Coronary artery (tissue), 2 donors: ENCODE measurements at regions not wholly inside any gene's neighbourhood (a gene's known extent, or its start where the extent isn't known, plus 50 kb on each side); places are given as distances from the start of the nearest gene placed in this dataset.
"Not testable (repeated sequence)": the region's sequence is repeated elsewhere in the genome, so short reads cannot be mapped to it uniquely, and the experiment has no call there.

Source experiments
- DNase-seq: peaks from one replicate; pipeline ENCODE4 v3.0.0-alpha.2; 2017; ENCODE audit warnings: low spot score
- H3K27ac ChIP-seq, 2 donors: fragments of 200-600 bp; sonication (generic); one replicate each; pipeline ENCODE4 v1.5.1; 2016 to 2019
- H3K4me3 ChIP-seq: fragments of 200-600 bp; sonication (generic); 2 replicates; pipeline ENCODE4 v1.5.1; 2016; ENCODE audit warnings: mild to moderate bottlenecking, moderate library complexity
- TF ChIP-seq, protein P1 (sequence below): fragments of 200-600 bp; sonication (generic); IDR thresholded peaks from one replicate; pipeline ENCODE4 v1.5.1; 2019; ENCODE audit warnings: antibody characterized with exemption

DNA sequence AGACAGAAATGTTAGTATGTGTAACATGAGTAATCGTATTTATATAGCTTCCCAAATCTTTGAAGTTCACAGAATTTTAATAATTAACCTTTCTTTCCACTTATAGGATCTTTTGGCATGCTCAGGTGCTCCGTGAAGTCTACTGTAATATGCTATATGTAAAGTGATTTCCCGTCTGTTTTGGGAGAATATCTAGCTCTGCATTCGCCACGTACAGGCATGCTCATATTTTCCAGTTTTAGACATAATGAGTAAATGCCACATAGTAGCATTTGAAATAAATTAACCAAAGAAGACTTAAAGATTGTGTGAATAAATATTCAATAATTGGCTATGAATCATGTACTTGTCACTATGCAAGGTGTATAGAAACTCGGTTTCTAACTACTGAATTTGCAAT lies 189.0 kb upstream of the CSNK1A1L start:
- H3K4me3 ChIP-seq, result no peak overlapping the region
- no peak overlapping the region for H3K27ac ChIP-seq
- no peak for DNase-seq
- TF ChIP-seq, protein P1, sequence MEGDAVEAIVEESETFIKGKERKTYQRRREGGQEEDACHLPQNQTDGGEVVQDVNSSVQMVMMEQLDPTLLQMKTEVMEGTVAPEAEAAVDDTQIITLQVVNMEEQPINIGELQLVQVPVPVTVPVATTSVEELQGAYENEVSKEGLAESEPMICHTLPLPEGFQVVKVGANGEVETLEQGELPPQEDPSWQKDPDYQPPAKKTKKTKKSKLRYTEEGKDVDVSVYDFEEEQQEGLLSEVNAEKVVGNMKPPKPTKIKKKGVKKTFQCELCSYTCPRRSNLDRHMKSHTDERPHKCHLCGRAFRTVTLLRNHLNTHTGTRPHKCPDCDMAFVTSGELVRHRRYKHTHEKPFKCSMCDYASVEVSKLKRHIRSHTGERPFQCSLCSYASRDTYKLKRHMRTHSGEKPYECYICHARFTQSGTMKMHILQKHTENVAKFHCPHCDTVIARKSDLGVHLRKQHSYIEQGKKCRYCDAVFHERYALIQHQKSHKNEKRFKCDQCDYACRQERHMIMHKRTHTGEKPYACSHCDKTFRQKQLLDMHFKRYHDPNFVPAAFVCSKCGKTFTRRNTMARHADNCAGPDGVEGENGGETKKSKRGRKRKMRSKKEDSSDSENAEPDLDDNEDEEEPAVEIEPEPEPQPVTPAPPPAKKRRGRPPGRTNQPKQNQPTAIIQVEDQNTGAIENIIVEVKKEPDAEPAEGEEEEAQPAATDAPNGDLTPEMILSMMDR, result no peak

DNA sequence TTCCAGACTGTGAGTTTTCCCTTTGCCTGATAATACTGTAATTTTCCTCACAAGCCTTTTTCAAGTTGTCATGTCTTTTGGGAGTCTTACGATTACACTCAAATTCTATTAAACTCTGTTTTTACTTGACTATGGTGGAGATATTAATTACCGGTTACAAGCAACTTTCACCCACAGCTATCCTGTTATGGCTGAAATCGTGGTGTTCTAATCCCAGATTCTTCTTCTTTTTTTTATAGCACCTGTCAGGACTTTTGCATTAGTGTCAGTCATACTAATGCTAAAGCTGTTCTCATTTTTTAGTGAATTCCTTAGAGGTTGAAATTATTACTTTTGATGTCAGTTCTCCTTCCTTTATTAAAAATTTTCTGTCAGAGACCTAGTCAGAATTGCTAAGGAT lies 187.8 kb upstream of the CSNK1A1L start:
- DNase-seq, result no peak
- Histone ChIP-seq H3K4me3 (no peak overlapping the region), H3K27ac (no peak overlapping the region)
- TF ChIP-seq, protein P1, result no peak

DNA sequence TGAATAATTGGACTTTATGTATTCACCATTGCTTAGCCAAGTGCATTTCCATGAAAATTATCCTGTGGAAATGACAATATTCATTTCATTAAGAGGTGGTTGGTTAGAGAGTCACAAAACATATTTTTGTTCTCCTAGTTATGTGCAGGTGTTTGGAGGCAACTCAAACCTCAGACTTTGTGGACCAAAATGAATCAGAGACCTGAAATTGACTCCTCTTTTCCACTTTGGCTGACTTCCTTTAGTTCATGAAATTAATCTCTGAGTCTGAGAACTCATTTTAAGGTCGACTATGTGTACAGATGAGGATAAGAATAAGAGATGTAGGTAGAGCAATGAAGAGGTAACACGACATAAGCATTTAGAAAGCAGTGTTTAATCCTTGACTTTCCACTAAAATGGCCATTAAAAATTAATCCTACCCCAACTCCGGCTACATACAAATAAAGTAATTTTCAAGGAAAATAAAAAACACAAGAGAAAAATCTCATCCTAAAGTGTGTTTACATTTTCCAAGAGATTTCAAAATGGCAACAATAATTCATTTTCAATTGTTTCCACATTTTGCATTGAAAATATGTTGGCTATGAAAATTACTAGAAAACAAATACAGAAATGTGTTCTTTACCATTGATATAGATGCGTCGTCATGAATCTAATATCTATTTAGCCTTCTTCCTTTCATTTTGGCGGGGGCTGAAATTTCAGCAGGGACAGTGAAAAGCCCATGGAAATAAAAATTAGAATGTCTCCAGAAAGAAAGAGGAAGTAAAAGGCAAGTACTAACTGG lies 185.4 kb upstream of the CSNK1A1L start:
- no peak for DNase-seq
- no peak overlapping the region for H3K27ac ChIP-seq
- H3K4me3 ChIP-seq, result no peak overlapping the region
- TF ChIP-seq, protein P1, result no peak

DNA sequence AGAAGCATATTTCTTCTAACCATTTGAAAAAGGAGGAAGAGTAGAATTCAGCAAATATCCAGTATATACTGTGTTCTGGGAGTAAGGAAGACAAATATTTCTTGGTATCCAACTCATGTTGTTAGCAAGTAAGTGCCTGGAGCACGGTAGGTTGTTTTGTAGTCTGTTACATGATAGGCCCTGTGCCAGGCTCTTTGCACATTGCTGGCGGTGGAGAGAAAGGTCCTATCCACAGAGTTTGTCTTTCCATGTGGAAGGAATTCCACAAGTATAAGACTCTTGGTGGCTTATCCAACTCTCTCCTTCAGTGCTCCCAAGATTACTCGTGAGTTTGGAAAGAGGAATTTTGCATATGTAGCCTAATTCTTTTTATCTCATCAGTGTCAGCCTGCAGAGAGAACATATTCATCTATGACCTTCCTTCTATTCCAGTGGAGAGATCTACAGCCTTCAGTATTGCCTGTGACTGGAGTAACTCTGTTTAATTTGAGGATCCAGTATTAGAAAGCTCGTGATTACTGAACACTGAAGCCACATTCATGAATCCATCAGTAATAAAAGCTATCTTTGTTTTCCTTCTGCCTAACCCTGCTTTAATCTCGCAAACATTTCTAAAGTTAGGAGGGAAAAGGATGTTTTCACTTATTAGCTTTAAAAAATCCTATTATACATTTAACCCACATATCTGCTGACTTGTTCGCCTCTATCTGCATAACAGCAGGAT lies 183.9 kb upstream of the CSNK1A1L start:
- Histone ChIP-seq H3K27ac (no peak overlapping the region), H3K4me3 (no peak overlapping the region)
- TF ChIP-seq, protein P1, result no peak
- no peak for DNase-seq

DNA sequence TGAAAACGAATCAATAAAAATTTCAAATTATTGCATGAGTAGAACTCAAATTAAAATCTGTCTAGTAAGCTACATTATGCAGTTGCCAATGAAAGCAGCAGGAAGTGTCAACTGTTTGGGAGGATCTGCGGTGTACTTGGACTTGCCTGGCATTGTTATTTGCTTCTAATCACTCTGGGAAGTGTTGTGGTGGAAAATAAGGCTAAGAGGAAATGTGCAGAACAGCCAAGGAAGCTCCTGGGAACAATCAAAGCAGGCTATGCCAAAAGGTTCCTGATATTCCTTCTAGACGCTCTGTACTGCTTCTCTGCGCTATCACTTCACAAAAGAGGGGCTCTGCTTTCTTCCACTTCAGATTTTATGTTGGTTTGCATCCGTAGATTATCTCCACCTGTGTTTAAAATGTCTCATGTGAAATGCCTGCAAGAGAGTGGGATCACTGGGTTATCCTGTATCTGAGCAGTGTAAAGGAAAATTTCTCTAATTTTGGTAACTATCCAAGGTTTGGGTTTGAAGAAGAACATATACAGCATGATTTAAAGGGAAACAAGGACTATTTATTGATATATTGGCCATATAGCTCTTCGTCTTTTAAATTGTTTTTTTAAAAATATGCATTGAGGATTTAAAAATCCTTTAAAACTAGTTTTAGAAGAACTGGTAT lies 182.7 kb upstream of the CSNK1A1L start:
- peak overlapping the region in 1 of 2 donors; percentile 42 for H3K27ac ChIP-seq
- no peak for DNase-seq
- H3K4me3 ChIP-seq, result no peak overlapping the region
- TF ChIP-seq, protein P1, result no peak

DNA sequence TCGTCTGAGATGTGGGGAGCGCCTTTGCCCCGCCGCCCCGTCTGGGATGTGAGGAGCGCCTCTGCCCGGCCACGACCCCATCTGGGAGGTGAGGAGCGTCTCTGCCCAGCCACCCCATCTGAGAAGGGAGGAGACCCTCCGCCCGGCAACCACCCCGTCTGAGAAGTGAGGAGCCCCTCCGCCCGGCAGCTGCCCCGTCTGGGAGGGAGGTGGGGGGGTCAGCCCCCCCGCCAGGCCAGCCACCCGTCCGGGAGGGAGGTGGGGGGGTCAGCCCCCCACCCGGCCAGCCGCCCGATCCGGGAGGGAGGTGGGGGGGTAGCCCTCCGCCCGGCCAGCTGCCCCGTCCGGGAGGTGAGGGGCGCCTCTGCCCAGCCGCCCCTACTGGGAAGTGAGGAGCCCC lies 174.8 kb upstream of the CSNK1A1L start:
- not testable (repeated sequence) for H3K27ac ChIP-seq, DNase-seq, H3K4me3 ChIP-seq

DNA sequence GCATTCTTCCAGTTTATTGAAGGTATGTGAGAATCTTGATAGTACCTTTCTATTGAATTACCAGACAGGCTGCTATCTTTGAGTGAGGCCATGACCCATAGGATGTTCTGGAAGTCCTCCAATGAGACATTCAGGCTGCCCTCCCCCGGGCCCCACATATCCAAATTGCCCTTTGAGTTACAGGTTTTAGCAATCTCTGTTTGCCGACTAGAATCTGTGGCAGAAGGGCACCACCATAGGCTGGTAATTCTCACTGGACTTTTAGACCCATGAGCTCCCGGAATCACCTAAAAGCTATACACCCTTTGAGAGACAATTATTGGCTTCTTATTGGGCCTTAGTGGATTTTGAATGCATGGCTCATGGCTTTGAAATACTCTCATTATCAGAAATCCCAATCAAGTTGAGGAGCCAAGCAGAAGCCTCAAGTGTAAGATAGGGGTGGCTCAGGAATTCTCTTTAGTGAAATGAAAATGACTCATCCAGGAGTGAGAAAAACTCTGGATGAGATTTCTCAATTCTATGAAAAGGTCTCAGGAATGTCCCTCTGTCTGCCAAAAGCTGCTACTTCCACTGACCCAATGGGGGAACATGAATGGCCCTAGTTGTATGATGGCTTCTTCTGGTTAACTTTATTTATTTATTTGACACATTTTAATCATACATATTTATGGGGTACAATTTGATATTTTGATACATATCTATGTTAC lies 172.1 kb upstream of the CSNK1A1L start:
- DNase-seq, result no peak
- TF ChIP-seq, protein P1, result no peak
- Histone ChIP-seq H3K27ac (no peak overlapping the region), H3K4me3 (no peak overlapping the region)
